Heart left ventricle (tissue), 13 donors: ENCODE measurements at regions not wholly inside any gene's neighbourhood (a gene's known extent, or its start where the extent isn't known, plus 50 kb on each side); places are given as distances from the start of the nearest gene placed in this dataset.

ENCODE experiments used
- CTCF ChIP-seq, 12 donors: fragments of 200-600 bp; sonication (generic) in 4 of 12; IDR thresholded peaks; one replicate each; pipeline versions ENCODE4 v1.5.0 to v1.8.0; 2018 to 2022; ENCODE audit warnings: antibody characterized with exemption in 12 of 12, mild to moderate bottlenecking in 5 of 12
- POLR2A ChIP-seq, 2 donors: fragments of 450-650 bp; IDR thresholded peaks; one replicate each; pipeline ENCODE4 v1.6.1; 2017; ENCODE audit warnings: antibody characterized with exemption in 2 of 2, mild to moderate bottlenecking in 2 of 2, moderate library complexity in 2 of 2
- donor health status: ischemic (EF 13 %, LVEDD 7.1; RV severe dilation, severe dysfunction).
- donor health status: DM: no; HTN: yes; CAD: no.
- donor health status: DM: no; HTN: no; CAD: no.
- donor health status: ischemic (EF 25% LVEDD 6.9; RV normal size, moderate dysfunction).
- donor health status: ischemic (EF 25% LVEDD 5.7; RV mildly dilated, moderate dysfunction).
- donor health status: ischemic (EF 35%, LVEDD 5.7; RV mildly dilated, moderate dysfunction).
- donor health status: nonischemic (EF 11% LVEDD 7.7; RV severe dilation, severe dysfunction).
- donor health status: DM: yes; HTN: yes; CAD: no.
- donor health status: PGD.
- donor health status: ischemic (EF 29% LVEDD 5.4; RV normal size, mild dysfunction).
- donor health status: nonischemic (EF 23%, LVEDD 6.1; RV moderate dilation, normal function).

- TF ChIP-seq CTCF (IDR thresholded peaks at IDR 0.05) (no peak), POLR2A (IDR thresholded peaks at IDR 0.05) (no peak)
These were observed 52.6 kb upstream of the NEMP2 start for GRCh38 chr2:190587106-190587505.
